H9 (cell line): ENCODE measurements at regions not wholly inside any gene's neighbourhood (a gene's known extent, or its start where the extent isn't known, plus 50 kb on each side); places are given as distances from the start of the nearest gene placed in this dataset.

Experiments
- DNase-seq: peaks from one replicate; pipeline ENCODE4 v3.0.0-alpha.2; 2017
- H2AFZ ChIP-seq: one replicate; pipeline ENCODE4 v1.6.1; 2013; ENCODE audit warnings: mild to moderate bottlenecking, low read length, control low read depth, moderate library complexity
- H2AK5ac ChIP-seq: 2 replicates; pipeline ENCODE4 v1.6.1; 2013; ENCODE audit warnings: low read length, control low read depth, mixed read lengths; ENCODE audit not compliant: insufficient read length
- H2BK120ac ChIP-seq: one replicate; pipeline ENCODE4 v1.6.1; 2013; ENCODE audit warnings: low read depth, mild to moderate bottlenecking, low read length, control low read depth, inconsistent platforms; ENCODE audit not compliant: poor library complexity, severe bottlenecking
- H2BK12ac ChIP-seq: 2 replicates; pipeline ENCODE4 v1.6.1; 2013; ENCODE audit warnings: low read length, control low read depth, mixed read lengths, low read depth; ENCODE audit not compliant: insufficient read length
- H2BK15ac ChIP-seq: 2 replicates; pipeline ENCODE4 v1.6.1; 2013; ENCODE audit warnings: low read depth, low read length, control low read depth
- H2BK20ac ChIP-seq: one replicate; pipeline ENCODE4 v1.6.1; 2013; ENCODE audit warnings: low read depth, mild to moderate bottlenecking, low read length, control low read depth, inconsistent platforms; ENCODE audit not compliant: poor library complexity, severe bottlenecking
- H2BK5ac ChIP-seq: 2 replicates; pipeline ENCODE4 v1.6.1; 2013; ENCODE audit warnings: low read length, control low read depth, mixed read lengths; ENCODE audit not compliant: insufficient read length
- H3K14ac ChIP-seq: 2 replicates; pipeline ENCODE4 v1.6.1; 2013; ENCODE audit warnings: low read length, control low read depth; ENCODE audit not compliant: insufficient read depth
- H3K18ac ChIP-seq: 2 replicates; pipeline ENCODE4 v1.6.1; 2013; ENCODE audit warnings: low read depth, mild to moderate bottlenecking, mixed read lengths, low read length, control low read depth; ENCODE audit not compliant: insufficient read length
- H3K23ac ChIP-seq: 2 replicates; pipeline ENCODE4 v1.6.1; 2013; ENCODE audit warnings: low read length, control low read depth, mixed read lengths, low read depth; ENCODE audit not compliant: insufficient read length
- H3K23me2 ChIP-seq: 2 replicates; pipeline ENCODE4 v1.6.1; 2013; ENCODE audit warnings: low read depth, mild to moderate bottlenecking, mixed read lengths, low read length, control low read depth; ENCODE audit not compliant: insufficient read length, poor library complexity, severe bottlenecking
- H3K27ac ChIP-seq: 2 replicates; pipeline ENCODE4 v1.5.1; 2013; ENCODE audit warnings: low read length, control low read depth, mixed read lengths, low read depth; ENCODE audit not compliant: insufficient read length
- H3K27me3 ChIP-seq: 2 replicates; pipeline ENCODE4 v1.6.1; 2013; ENCODE audit warnings: low read length, control low read depth, inconsistent platforms; ENCODE audit not compliant: insufficient read depth
- H3K4ac ChIP-seq: 2 replicates; pipeline ENCODE4 v1.6.1; 2013; ENCODE audit warnings: low read depth, mild to moderate bottlenecking, control low read depth, inconsistent platforms, low read length, moderate library complexity
- H3K4me1 ChIP-seq: 2 replicates; pipeline ENCODE4 v1.6.1; 2013; ENCODE audit warnings: low read length, control low read depth, inconsistent platforms; ENCODE audit not compliant: insufficient read depth
- H3K4me2 ChIP-seq: 2 replicates; pipeline ENCODE4 v1.6.1; 2013; ENCODE audit warnings: low read length, control low read depth, mixed read lengths; ENCODE audit not compliant: insufficient read length, insufficient read depth
- H3K56ac ChIP-seq: 2 replicates; pipeline ENCODE4 v1.6.1; 2013; ENCODE audit warnings: low read depth, mild to moderate bottlenecking, mixed read lengths, low read length, control low read depth; ENCODE audit not compliant: insufficient read length
- H3K79me1 ChIP-seq: 2 replicates; pipeline ENCODE4 v1.6.1; 2013; ENCODE audit warnings: low read depth, mild to moderate bottlenecking, moderate library complexity, low read length, control low read depth, inconsistent platforms; ENCODE audit not compliant: insufficient read depth, poor library complexity, severe bottlenecking
- H3K79me2 ChIP-seq: 2 replicates; pipeline ENCODE4 v1.6.1; 2013; ENCODE audit warnings: low read length, control low read depth, inconsistent platforms; ENCODE audit not compliant: insufficient read depth
- H3K9ac ChIP-seq: 2 replicates; pipeline ENCODE4 v1.6.1; 2013; ENCODE audit warnings: low read length, control low read depth, mixed read lengths; ENCODE audit not compliant: insufficient read length; ENCODE audit errors: extremely low read depth
- H3K9me3 ChIP-seq: one replicate; pipeline ENCODE4 v1.6.1; 2013; ENCODE audit warnings: low read depth, low read length, inconsistent platforms; ENCODE audit not compliant: control insufficient read depth
- H3T11ph ChIP-seq: one replicate; pipeline ENCODE4 v1.6.1; 2013; ENCODE audit warnings: mild to moderate bottlenecking, low read length, control low read depth, inconsistent platforms
- H4K20me1 ChIP-seq: one replicate; pipeline ENCODE4 v1.6.1; 2013; ENCODE audit not compliant: control insufficient read depth, insufficient read length, insufficient read depth
- H4K5ac ChIP-seq: 2 replicates; pipeline ENCODE4 v1.6.1; 2013; ENCODE audit warnings: low read depth, mild to moderate bottlenecking, mixed read lengths, low read length, control low read depth; ENCODE audit not compliant: insufficient read length
- H4K8ac ChIP-seq: replicated peaks from 2 replicates; pipeline ENCODE4 v1.6.1; 2013; ENCODE audit warnings: low read length, control low read depth, mixed read lengths, low read depth; ENCODE audit not compliant: insufficient read length
- H4K91ac ChIP-seq: 2 replicates; pipeline ENCODE4 v1.6.1; 2013; ENCODE audit warnings: low read depth, mild to moderate bottlenecking, moderate library complexity, mixed read lengths, low read length, control low read depth; ENCODE audit not compliant: insufficient read length
- H3K27ac Mint-ChIP-seq, 3 experiments: 2 replicates in 2 of 3; 3 replicates in 1 of 3; pipeline ENCODE4 v1.8.0; 2020 to 2021; ENCODE audit warnings: mixed read lengths in 3 of 3, mild to moderate bottlenecking in 1 of 3, moderate library complexity in 1 of 3
- H3K27me3 Mint-ChIP-seq: 2 replicates; pipeline ENCODE4 v1.8.0; 2021; ENCODE audit warnings: low read depth, mild to moderate bottlenecking, moderate library complexity, mixed read lengths
- H3K36me3 Mint-ChIP-seq, 3 experiments: 2 replicates in 2 of 3; 3 replicates in 1 of 3; pipeline ENCODE4 v1.8.0; 2020 to 2021; ENCODE audit warnings: low read depth in 3 of 3, mixed read lengths in 3 of 3; ENCODE audit not compliant: insufficient read depth in 1 of 3
- H3K4me1 Mint-ChIP-seq, 2 experiments: 2 replicates each; pipeline ENCODE4 v1.8.0; 2020; ENCODE audit warnings: mixed read lengths in 2 of 2
- H3K4me3 Mint-ChIP-seq, 2 experiments: 2 replicates in 1 of 2; 3 replicates in 1 of 2; pipeline ENCODE4 v1.8.0; 2020 to 2021; ENCODE audit warnings: mild to moderate bottlenecking in 2 of 2, mixed read lengths in 2 of 2, moderate library complexity in 1 of 2
- H3K9me3 Mint-ChIP-seq, 2 experiments: 2 replicates in 1 of 2; 3 replicates in 1 of 2; pipeline ENCODE4 v1.8.0; 2020; ENCODE audit warnings: mild to moderate bottlenecking in 2 of 2, mixed read lengths in 2 of 2, moderate library complexity in 1 of 2
- WGBS: extraction: QIAGEN DNeasy Blood & Tissue Kit; methylation state at CpG from one replicate; pipeline ENCODE4 v1.1.7; 2013; ENCODE audit warnings: missing lambda C conversion rate, low lambda C conversion rate, mixed read lengths; ENCODE audit not compliant: insufficient read length; ENCODE audit errors: extremely low coverage; 5-methylcytosine and 5-hydroxymethylcytosine counted together
- TF ChIP-seq, protein P1 (sequence below): fragments of 200-600 bp; sonication (generic); conservative IDR thresholded peaks from 3 replicates; pipeline ENCODE4 v1.8.0; 2021; ENCODE audit warnings: antibody characterized with exemption, mild to moderate bottlenecking

DNA sequence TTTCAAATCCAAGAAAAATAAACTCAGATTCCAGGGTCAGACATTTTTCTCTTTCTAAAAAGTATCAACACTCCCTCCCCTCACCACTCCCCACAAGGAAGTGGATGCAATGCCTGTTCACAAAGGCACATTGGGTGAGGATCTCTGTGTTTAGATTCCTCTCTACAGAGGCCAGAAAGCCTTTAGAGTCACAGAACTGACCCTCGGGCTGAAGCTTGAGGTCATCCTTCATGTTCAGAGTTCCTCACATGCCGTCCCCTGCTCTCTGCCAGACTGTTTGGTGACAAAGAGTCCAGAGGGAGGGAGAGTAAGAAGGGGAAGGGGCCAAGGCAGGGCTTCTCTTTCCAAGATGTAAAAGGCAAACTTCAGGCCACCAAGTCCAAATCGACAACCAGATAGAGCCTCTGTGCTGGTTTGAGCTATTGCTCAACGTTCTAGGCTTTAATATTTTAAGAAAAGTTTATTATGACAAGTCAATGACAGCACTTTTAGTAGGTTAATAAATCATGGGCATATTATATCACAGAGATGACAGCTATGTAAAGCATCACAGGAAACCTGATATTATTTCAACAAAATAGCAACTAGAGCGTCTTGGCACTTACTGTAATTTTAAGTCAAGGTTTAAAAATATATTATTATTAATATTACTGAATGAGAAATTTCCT lies 269.4 kb downstream of the ETAA1 start:
- no peak overlapping the region for H3K9ac ChIP-seq
- H2BK12ac ChIP-seq = no peak overlapping the region
- no peak overlapping the region for H4K91ac ChIP-seq
- no peak overlapping the region for H3K4me3 Mint-ChIP-seq
- H3K79me2 ChIP-seq = no peaks in the 10 kb centered on the region
- H3K56ac ChIP-seq = no peak overlapping the region
- no peaks in the 10 kb centered on the region for H3K36me3 Mint-ChIP-seq
- no peaks in the 10 kb centered on the region for H3K27me3 ChIP-seq
- no peak overlapping the region for H3K4me2 ChIP-seq
- H2BK120ac ChIP-seq = no peak overlapping the region
- no peak overlapping the region for H3K23ac ChIP-seq
- H3K4me1 Mint-ChIP-seq = no peaks in the 10 kb centered on the region
- H3K4me1 ChIP-seq = no peaks in the 10 kb centered on the region
- H3K27me3 Mint-ChIP-seq = no peaks in the 10 kb centered on the region
- H3K9me3 ChIP-seq = no peaks in the 10 kb centered on the region
- no peak overlapping the region for H3T11ph ChIP-seq
- no peak overlapping the region for H2BK15ac ChIP-seq
- WGBS = no CpG with 5 or more reads among the region's 5 CpGs
- H4K8ac ChIP-seq = no peak overlapping the region
- no peak overlapping the region for H2BK5ac ChIP-seq
- no peak overlapping the region for H3K4ac ChIP-seq
- no peaks in the 10 kb centered on the region for H3K79me1 ChIP-seq
- H4K20me1 ChIP-seq = no peaks in the 10 kb centered on the region
- no peaks in the 10 kb centered on the region for H3K23me2 ChIP-seq
- no peak overlapping the region for H3K27ac Mint-ChIP-seq
- TF ChIP-seq, protein P1, sequence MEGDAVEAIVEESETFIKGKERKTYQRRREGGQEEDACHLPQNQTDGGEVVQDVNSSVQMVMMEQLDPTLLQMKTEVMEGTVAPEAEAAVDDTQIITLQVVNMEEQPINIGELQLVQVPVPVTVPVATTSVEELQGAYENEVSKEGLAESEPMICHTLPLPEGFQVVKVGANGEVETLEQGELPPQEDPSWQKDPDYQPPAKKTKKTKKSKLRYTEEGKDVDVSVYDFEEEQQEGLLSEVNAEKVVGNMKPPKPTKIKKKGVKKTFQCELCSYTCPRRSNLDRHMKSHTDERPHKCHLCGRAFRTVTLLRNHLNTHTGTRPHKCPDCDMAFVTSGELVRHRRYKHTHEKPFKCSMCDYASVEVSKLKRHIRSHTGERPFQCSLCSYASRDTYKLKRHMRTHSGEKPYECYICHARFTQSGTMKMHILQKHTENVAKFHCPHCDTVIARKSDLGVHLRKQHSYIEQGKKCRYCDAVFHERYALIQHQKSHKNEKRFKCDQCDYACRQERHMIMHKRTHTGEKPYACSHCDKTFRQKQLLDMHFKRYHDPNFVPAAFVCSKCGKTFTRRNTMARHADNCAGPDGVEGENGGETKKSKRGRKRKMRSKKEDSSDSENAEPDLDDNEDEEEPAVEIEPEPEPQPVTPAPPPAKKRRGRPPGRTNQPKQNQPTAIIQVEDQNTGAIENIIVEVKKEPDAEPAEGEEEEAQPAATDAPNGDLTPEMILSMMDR = no peak
- H3K9me3 Mint-ChIP-seq = no peaks in the 10 kb centered on the region
- no peak overlapping the region for H3K18ac ChIP-seq
- no peak overlapping the region for H4K5ac ChIP-seq
- no peak overlapping the region for H2BK20ac ChIP-seq
- H3K14ac ChIP-seq = no peak overlapping the region
- no peak overlapping the region for H3K27ac ChIP-seq
- DNase-seq = no peak
- no peak overlapping the region for H2AFZ ChIP-seq
- no peak overlapping the region for H2AK5ac ChIP-seq
